Kidney epithelial cell (primary cell): ENCODE measurements at regions not wholly inside any gene's neighbourhood (a gene's known extent, or its start where the extent isn't known, plus 50 kb on each side); places are given as distances from the start of the nearest gene placed in this dataset.
"Not testable (repeated sequence)": the region's sequence is repeated elsewhere in the genome, so short reads cannot be mapped to it uniquely, and the experiment has no call there.

ENCODE experiments used
- DNase-seq: peaks from one replicate; pipeline ENCODE4 v3.0.0-alpha.2; 2010; ENCODE audit warnings: low read depth
- H3K27me3 ChIP-seq: 2 replicates; pipeline ENCODE4 v1.6.0; 2011; ENCODE audit warnings: low read length; ENCODE audit not compliant: control insufficient read depth, insufficient read depth
- H3K36me3 ChIP-seq: 2 replicates; pipeline ENCODE4 v1.5.1; 2011; ENCODE audit warnings: low read length; ENCODE audit not compliant: control insufficient read depth, insufficient read depth
- H3K4me3 ChIP-seq: 2 replicates; pipeline ENCODE4 v1.5.1; 2011; ENCODE audit warnings: low read depth, mild to moderate bottlenecking, control low read depth, low read length
- CTCF ChIP-seq: IDR thresholded peaks from 2 replicates; pipeline ENCODE4 v1.5.1; 2011; ENCODE audit warnings: mild to moderate bottlenecking, moderate library complexity, low read length, control low read depth, inconsistent platforms; ENCODE audit not compliant: insufficient read depth, poor library complexity, severe bottlenecking

- no peak for DNase-seq
- TF ChIP-seq CTCF: no peak
These were observed 134.7 kb upstream of the TSC22D2 start for GRCh38 chr3:150273396-150273795.

GRCh38 chr3:150271591-150271960 is 136.5 kb upstream of the TSC22D2 start:
- Histone ChIP-seq H3K4me3 (no peak overlapping the region), H3K36me3 (no peaks in the 10 kb centered on the region), H3K27me3 (no peaks in the 10 kb centered on the region)
- no peak for TF ChIP-seq CTCF
- no peak for DNase-seq

More at GRCh38 chr3:150273396-150273795, 134.7 kb upstream of the TSC22D2 start:
- Histone ChIP-seq H3K36me3 (no peaks in the 10 kb centered on the region), H3K4me3 (no peak overlapping the region), H3K27me3 (no peaks in the 10 kb centered on the region)

DNA sequence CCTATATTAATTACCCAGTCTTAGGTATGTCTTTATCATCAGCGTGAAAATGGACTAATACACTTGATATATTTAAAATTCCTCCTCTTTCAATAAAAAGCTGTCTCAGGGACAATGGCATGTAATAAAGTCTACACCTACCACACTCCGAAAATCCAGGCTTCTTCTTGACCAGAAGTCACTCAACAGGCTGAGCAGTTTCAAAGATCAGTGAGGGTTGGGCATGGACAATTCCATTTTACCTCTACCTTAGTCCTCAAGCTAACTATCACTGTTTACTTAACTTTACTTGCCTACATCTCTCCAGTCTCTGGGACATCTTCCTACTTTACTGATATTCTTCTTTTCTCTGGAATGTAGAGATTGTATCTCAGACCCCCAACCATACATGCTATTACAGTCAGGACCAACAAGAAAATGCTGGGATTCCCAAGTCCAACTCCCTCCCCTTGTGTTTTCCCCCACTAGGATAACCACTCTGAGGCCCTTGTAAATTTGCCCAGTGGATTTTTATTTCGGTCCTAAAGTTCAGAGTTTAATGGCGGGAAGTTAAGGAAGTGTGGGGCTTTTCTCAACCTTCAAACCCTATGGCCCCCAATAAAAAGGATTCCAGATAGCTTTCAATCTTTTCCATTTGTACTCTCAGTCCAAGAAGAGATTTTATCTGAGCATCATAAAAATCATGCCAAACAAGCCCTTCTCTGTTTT is 137.1 kb upstream of the TSC22D2 start:
- no peak overlapping the region for H3K4me3 ChIP-seq
- DNase-seq: no peak
- H3K27me3 ChIP-seq: no peaks in the 10 kb centered on the region

GRCh38 chr3:150270444-150270843 is 137.7 kb upstream of the TSC22D2 start:
- H3K27me3 ChIP-seq, H3K4me3 ChIP-seq, H3K36me3 ChIP-seq, DNase-seq: not testable (repeated sequence)

More for the DNA sequence above, 137.1 kb upstream of the TSC22D2 start:
- H3K36me3 ChIP-seq: no peaks in the 10 kb centered on the region
- TF ChIP-seq CTCF: no peak

DNA sequence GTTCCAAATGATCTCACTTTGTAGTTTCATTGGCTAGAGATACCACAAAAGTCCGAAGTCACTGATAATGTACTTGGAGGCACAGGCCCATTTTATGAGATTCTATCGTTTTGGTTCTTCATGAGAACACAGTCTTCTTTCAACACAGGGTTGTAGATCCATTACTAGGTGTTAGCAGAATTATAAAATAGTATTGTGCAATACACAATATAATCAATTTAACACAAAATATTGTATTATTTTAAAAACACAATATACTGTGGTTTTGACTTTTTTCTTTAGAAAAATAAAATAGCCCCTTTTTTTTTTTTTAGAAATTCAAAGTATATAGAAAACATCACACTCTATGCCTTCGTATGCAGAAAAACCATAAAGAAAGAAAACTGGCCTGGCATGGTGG is 138.6 kb upstream of the TSC22D2 start:
- no peak for TF ChIP-seq CTCF
- Histone ChIP-seq H3K36me3 (no peaks in the 10 kb centered on the region), H3K4me3 (no peak overlapping the region), H3K27me3 (no peaks in the 10 kb centered on the region)
- no peak for DNase-seq

- TF ChIP-seq CTCF: no peak
- DNase-seq: no peak
These were observed 139.4 kb upstream of the TSC22D2 start for GRCh38 chr3:150268426-150269391.

More at GRCh38 chr3:150268426-150269391, 139.4 kb upstream of the TSC22D2 start:
- Histone ChIP-seq H3K27me3 (no peaks in the 10 kb centered on the region), H3K4me3 (no peak overlapping the region), H3K36me3 (no peaks in the 10 kb centered on the region)
